ENCODE measurements at regions not wholly inside any gene's neighbourhood (a gene's known extent, or its start where the extent isn't known, plus 50 kb on each side); places are given as distances from the start of the nearest gene placed in this dataset.

DNA sequence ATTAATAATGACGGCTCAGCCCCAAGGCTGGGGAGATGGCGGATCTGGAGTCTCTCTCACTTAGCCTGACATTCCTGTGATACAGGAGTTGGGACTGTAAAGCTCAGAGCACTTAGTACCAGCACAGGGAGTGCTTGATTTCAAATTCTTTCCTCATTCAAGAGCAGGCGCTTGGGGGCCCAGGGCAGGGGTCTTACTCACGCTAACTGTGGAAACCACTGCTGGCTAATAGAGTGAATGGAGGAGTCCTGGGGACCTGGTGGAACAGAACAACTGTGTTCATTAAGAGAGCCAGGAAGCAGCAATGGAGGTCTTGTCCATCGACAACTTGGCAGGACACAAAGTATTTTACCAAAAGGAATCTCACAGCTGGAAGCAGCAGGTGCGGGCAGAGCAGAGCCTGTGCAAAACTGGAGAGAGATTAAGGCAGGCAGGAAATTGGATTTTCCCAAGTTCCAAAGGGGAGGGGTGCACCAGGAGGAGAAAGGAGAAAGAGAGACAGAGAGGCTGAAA lies 358.9 kb downstream of the TNS1 start:
- H3K27ac ChIP-seq (ENCODE audit: low read length) = no peak overlapping the region
- WGBS (ENCODE audit: insufficient coverage, low lambda C conversion rate) = 63% methylated on average over 1 of the region's 6 CpGs
- DNase-seq = no peak

DNA sequence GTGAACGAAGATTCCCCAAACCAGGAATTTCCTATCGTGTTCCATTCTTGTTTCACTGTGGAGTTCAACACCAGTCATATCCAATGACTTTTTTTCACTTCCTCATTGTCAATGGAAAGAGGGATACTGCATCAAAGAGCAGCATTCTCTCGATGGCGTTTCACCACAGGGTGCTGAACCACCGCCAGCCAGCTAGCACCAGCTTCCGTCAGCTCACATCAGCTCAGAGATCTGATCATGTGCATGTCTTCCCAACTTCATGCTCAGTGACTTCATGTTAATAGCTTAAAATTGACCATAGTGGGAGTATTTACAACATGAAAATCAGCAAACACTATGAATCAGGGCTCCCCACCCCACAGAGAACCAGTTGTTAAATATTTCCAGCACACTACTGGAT lies 359.9 kb downstream of the TNS1 start:
- H3K4me1 ChIP-seq (ENCODE audit: control insufficient read depth, insufficient read depth, low read length) = no peaks in the 10 kb centered on the region
- no peaks in the 10 kb centered on the region for H3K9me3 ChIP-seq (ENCODE audit: control insufficient read depth, low read depth, low read length)
- DNase-seq = no peak
- H3K4me3 ChIP-seq (ENCODE audit: low read length) = no peak overlapping the region
- H3K36me3 ChIP-seq (ENCODE audit: control insufficient read depth, insufficient read depth, low read length) = no peaks in the 10 kb centered on the region
- WGBS (ENCODE audit: insufficient coverage, low lambda C conversion rate) = 100% methylated on average over 1 of the region's 6 CpGs
- peaks cover 2% of the 10 kb centered on the region for H3K27me3 ChIP-seq (ENCODE audit: control insufficient read depth, insufficient read depth, low read length)
- no peak overlapping the region for H3K27ac ChIP-seq (ENCODE audit: low read length)

More for the DNA sequence above, 358.9 kb downstream of the TNS1 start:
- no peak overlapping the region for H3K4me3 ChIP-seq (ENCODE audit: low read length)
- H3K9me3 ChIP-seq (ENCODE audit: control insufficient read depth, low read depth, low read length) = no peaks in the 10 kb centered on the region
- H3K4me1 ChIP-seq (ENCODE audit: control insufficient read depth, insufficient read depth, low read length) = no peaks in the 10 kb centered on the region
- H3K27me3 ChIP-seq (ENCODE audit: control insufficient read depth, insufficient read depth, low read length) = peaks cover 2% of the 10 kb centered on the region
- no peaks in the 10 kb centered on the region for H3K36me3 ChIP-seq (ENCODE audit: control insufficient read depth, insufficient read depth, low read length)

DNA sequence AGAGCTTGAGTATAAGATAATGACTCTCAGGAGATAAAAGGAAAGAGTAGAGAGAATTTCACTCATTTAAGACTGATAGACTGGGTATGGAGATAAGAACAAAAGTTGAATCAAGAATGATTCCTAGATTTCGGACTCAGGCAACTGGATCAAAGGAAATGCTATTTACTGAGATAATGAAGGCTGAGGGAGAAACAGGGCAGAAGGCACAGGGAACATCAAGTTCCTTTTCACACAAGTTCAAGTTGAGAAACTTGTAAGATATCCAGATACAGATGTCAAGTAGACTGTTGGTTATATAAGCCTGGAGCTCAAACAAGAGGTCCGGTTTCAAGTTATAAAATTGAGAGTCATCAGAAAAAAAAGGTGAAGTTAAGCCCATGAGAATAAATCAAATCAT lies 360.8 kb downstream of the TNS1 start:
- no peak overlapping the region for H3K4me3 ChIP-seq (ENCODE audit: low read length)
- H3K36me3 ChIP-seq (ENCODE audit: control insufficient read depth, insufficient read depth, low read length) = no peaks in the 10 kb centered on the region
- DNase-seq = no peak
- 42% methylated on average over 2 of the region's 2 CpGs for WGBS (ENCODE audit: insufficient coverage, low lambda C conversion rate)
- H3K27ac ChIP-seq (ENCODE audit: low read length) = no peak overlapping the region
- H3K27me3 ChIP-seq (ENCODE audit: control insufficient read depth, insufficient read depth, low read length) = peaks cover 2% of the 10 kb centered on the region
- H3K4me1 ChIP-seq (ENCODE audit: control insufficient read depth, insufficient read depth, low read length) = no peaks in the 10 kb centered on the region
- H3K9me3 ChIP-seq (ENCODE audit: control insufficient read depth, low read depth, low read length) = no peaks in the 10 kb centered on the region

DNA sequence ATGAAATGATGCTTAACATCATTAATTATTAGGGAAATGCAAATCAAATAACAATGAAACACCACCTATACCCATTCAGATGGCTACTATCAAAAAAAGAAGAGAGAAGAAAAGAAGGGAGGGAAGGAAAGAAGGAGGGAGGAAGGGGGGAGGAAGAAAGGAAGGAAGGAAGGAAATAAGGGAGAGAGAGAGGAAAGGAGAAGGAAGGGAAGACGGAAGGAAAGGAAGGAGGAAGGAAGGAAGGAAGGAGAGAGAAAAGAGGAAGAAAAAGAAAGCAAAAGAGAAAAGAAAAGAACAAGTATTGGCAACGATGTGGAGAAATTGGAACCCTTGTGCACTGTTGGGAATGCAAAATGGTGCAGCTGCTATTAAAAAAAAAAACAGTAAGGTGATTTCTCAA lies 363.3 kb downstream of the TNS1 start:
- Histone ChIP-seq H3K36me3 (ENCODE audit: control insufficient read depth, insufficient read depth, low read length) (no peaks in the 10 kb centered on the region), H3K27ac (ENCODE audit: low read length) (no peak overlapping the region), H3K4me1 (ENCODE audit: control insufficient read depth, insufficient read depth, low read length) (no peaks in the 10 kb centered on the region), H3K9me3 (ENCODE audit: control insufficient read depth, low read depth, low read length) (no peaks in the 10 kb centered on the region), H3K4me3 (ENCODE audit: low read length) (no peak overlapping the region), H3K27me3 (ENCODE audit: control insufficient read depth, insufficient read depth, low read length) (peaks cover 2% of the 10 kb centered on the region)
- DNase-seq = no peak
- WGBS (ENCODE audit: insufficient coverage, low lambda C conversion rate) = 93% methylated on average over 2 of the region's 2 CpGs

DNA sequence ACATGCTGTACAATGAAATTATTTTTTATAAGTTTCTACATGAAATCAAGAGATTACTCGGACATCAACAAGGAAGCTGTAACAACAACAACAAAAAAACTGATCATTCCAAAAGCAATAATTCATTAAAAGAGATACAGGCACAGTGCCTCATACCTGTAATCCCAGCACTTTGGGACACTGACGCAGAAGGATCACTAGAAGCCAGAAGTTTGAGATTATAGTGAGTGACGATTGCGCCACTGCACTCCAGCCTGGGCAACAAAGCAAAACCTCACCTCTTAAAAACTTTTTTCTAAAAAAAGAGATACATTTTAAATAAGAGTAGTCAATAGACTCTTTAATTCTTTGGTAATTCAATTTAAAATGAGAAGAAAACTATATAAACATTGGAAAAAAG lies 364.3 kb downstream of the TNS1 start:
- no peaks in the 10 kb centered on the region for H3K36me3 ChIP-seq (ENCODE audit: control insufficient read depth, insufficient read depth, low read length)
- H3K27ac ChIP-seq (ENCODE audit: low read length) = no peak overlapping the region
- peaks cover 2% of the 10 kb centered on the region for H3K27me3 ChIP-seq (ENCODE audit: control insufficient read depth, insufficient read depth, low read length)
- 94% methylated on average over 3 of the region's 4 CpGs for WGBS (ENCODE audit: insufficient coverage, low lambda C conversion rate)
- no peak overlapping the region for H3K4me3 ChIP-seq (ENCODE audit: low read length)
- no peak for DNase-seq
- no peaks in the 10 kb centered on the region for H3K4me1 ChIP-seq (ENCODE audit: control insufficient read depth, insufficient read depth, low read length)
- H3K9me3 ChIP-seq (ENCODE audit: control insufficient read depth, low read depth, low read length) = no peaks in the 10 kb centered on the region

DNA sequence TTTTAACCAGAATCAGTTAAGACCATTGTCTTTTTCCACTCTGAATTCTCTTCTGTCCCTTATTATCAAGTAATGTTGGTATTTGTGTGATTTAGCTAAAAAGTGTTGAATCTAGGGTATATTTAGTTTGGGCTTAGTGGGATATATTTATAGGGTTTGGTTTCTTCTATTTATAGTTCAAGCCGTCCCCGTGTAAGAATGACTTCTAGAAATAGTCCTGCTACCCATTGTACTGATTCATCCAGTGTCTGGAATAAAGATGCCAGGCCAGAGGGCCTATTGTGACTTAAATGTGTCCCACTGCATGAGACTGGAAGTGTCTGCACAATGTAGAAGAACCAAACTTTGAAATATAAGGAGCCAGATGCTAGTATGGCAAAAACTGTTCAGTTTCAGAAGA lies 364.8 kb downstream of the TNS1 start:
- Histone ChIP-seq H3K27ac (ENCODE audit: low read length) (no peak overlapping the region), H3K4me1 (ENCODE audit: control insufficient read depth, insufficient read depth, low read length) (no peaks in the 10 kb centered on the region), H3K36me3 (ENCODE audit: control insufficient read depth, insufficient read depth, low read length) (no peaks in the 10 kb centered on the region), H3K9me3 (ENCODE audit: control insufficient read depth, low read depth, low read length) (no peaks in the 10 kb centered on the region), H3K4me3 (ENCODE audit: low read length) (no peak overlapping the region), H3K27me3 (ENCODE audit: control insufficient read depth, insufficient read depth, low read length) (peaks cover 3% of the 10 kb centered on the region)
- WGBS (ENCODE audit: insufficient coverage, low lambda C conversion rate) = no CpG with 5 or more reads among the region's 2 CpGs
- no peak for DNase-seq

DNA sequence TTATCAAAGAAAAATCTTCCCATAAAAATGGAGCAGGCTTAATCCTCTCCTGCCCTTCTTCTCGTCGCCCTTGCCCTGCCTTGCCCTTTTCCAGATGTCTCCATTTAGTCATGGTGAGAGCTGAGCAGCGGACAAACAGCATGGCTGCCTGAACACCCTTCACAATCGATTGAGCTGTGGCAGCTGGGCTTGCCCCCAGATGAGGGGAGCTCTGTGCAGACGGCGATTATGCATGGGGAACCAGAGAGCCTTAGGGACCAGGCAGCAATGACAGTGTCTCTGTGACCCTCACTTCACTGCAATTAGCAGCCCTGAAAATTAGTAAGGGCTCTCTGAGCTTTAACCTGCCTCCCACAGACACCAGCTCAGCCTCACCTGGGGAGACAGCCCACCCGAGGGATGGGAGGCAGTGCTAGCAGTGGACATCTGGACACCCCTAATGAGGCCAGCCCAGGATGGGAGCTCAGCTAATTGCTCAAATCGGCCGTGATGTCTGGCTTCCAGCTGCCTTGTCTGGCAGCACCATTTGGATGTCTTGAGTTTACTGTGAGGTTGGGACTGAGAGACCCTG lies 365.7 kb downstream of the TNS1 start:
- peaks cover 4% of the 10 kb centered on the region for H3K27me3 ChIP-seq (ENCODE audit: control insufficient read depth, insufficient read depth, low read length)
- no peaks in the 10 kb centered on the region for H3K4me1 ChIP-seq (ENCODE audit: control insufficient read depth, insufficient read depth, low read length)
- H3K9me3 ChIP-seq (ENCODE audit: control insufficient read depth, low read depth, low read length) = no peaks in the 10 kb centered on the region
- no peaks in the 10 kb centered on the region for H3K36me3 ChIP-seq (ENCODE audit: control insufficient read depth, insufficient read depth, low read length)
- no peak overlapping the region for H3K27ac ChIP-seq (ENCODE audit: low read length)
- 90% methylated on average over 2 of the region's 9 CpGs for WGBS (ENCODE audit: insufficient coverage, low lambda C conversion rate)
- no peak overlapping the region for H3K4me3 ChIP-seq (ENCODE audit: low read length)
- DNase-seq = no peak

DNA sequence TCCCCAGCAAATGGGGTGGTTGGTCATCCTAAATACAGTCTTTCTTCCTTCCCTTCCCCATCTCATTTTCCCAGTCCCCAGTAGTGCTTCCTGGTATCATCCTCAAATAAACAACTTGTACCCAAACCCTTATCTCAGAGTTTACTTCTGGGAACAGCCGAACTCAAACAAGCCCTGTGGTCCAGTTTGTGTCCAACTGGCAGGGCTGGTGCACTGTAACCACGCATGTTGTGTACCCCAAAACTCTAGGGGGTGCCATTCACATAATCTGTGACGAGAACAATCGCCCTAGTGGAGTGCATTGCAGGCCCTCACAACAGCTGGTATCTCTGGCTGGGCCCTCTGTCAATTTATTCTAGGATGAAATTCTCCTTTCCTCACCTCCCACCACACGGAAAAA lies 366.2 kb downstream of the TNS1 start:
- DNase-seq = no peak
- Histone ChIP-seq H3K9me3 (ENCODE audit: control insufficient read depth, low read depth, low read length) (no peaks in the 10 kb centered on the region), H3K4me1 (ENCODE audit: control insufficient read depth, insufficient read depth, low read length) (no peaks in the 10 kb centered on the region), H3K27ac (ENCODE audit: low read length) (no peak overlapping the region), H3K27me3 (ENCODE audit: control insufficient read depth, insufficient read depth, low read length) (peaks cover 2% of the 10 kb centered on the region), H3K36me3 (ENCODE audit: control insufficient read depth, insufficient read depth, low read length) (no peaks in the 10 kb centered on the region), H3K4me3 (ENCODE audit: low read length) (no peak overlapping the region)
- WGBS (ENCODE audit: insufficient coverage, low lambda C conversion rate) = no CpG with 5 or more reads among the region's 5 CpGs

DNA sequence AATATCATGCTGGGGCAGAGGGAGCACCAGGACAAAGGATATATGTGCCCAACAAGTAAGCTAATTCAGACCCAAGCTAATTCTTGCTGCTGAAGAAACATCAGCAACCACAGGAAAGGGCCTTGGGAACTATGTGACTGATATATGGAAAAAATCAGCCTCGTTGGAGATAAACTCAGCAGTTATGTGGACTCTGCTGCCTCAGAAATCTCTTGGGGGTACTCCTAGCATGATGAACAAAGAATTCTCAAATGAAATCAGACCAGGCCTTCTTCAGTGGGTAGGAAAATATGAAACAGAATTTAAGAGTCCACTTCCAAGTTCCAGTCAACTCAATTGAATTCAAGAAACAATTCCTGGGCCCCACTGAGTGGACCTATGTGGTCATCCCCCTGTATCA lies 367.9 kb downstream of the TNS1 start:
- H3K36me3 ChIP-seq (ENCODE audit: control insufficient read depth, insufficient read depth, low read length) = no peaks in the 10 kb centered on the region
- H3K27ac ChIP-seq (ENCODE audit: low read length) = no peak overlapping the region
- H3K27me3 ChIP-seq (ENCODE audit: control insufficient read depth, insufficient read depth, low read length) = peaks cover 6% of the 10 kb centered on the region
- no peak for DNase-seq
- WGBS (ENCODE audit: insufficient coverage, low lambda C conversion rate) = no CpG with 5 or more reads among the region's 1 CpG
- no peak overlapping the region for H3K4me3 ChIP-seq (ENCODE audit: low read length)
- H3K4me1 ChIP-seq (ENCODE audit: control insufficient read depth, insufficient read depth, low read length) = no peaks in the 10 kb centered on the region
- no peaks in the 10 kb centered on the region for H3K9me3 ChIP-seq (ENCODE audit: control insufficient read depth, low read depth, low read length)

DNA sequence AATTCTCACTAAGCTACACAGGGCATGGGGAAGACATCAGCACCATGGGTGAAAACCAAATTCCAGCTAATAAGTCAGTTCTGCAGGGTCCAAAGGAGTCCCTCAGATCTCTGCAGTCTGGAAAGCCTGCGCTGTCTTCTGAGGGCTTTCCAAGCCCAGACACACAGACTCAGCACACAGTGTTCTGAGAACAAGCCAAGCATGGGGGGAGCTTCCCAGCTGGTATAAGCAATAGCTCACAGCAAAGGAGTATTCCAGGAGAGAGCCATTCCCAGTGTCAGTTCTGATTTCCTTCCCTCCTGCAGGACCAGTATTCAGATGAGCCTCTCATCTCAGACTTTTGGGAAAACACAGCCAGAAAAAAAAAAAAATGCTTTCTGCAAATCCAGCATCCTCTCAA lies 370.8 kb downstream of the TNS1 start:
- no peak for DNase-seq
- no peak overlapping the region for H3K27ac ChIP-seq (ENCODE audit: low read length)

DNA sequence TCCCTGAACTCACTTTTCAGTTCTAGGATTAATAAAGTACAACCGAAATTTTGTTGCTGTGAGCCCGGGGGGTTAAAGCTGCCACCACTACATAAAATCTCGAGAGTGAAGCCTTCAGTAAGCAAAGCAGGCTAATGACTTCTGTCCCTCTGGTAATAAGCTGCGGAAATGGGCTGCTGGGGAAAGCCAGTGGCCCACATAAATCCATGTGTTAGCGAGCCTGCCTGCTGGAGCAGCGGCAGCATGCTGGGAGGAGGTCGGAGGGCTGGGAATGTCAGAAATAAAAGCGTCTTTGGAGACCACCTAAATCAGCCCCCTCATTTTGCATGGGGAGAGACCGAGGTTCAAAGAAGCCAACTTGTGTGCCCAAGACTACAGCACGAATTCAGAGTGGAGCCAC lies 371.7 kb downstream of the TNS1 start:
- Histone ChIP-seq H3K27me3 (ENCODE audit: control insufficient read depth, insufficient read depth, low read length) (peaks cover 6% of the 10 kb centered on the region), H3K4me3 (ENCODE audit: low read length) (no peak overlapping the region), H3K36me3 (ENCODE audit: control insufficient read depth, insufficient read depth, low read length) (no peaks in the 10 kb centered on the region), H3K27ac (ENCODE audit: low read length) (no peak overlapping the region), H3K4me1 (ENCODE audit: control insufficient read depth, insufficient read depth, low read length) (no peaks in the 10 kb centered on the region), H3K9me3 (ENCODE audit: control insufficient read depth, low read depth, low read length) (no peaks in the 10 kb centered on the region)
- no CpG with 5 or more reads among the region's 10 CpGs for WGBS (ENCODE audit: insufficient coverage, low lambda C conversion rate)
- no peak for DNase-seq

More for the DNA sequence above, 370.8 kb downstream of the TNS1 start:
- no CpG with 5 or more reads among the region's 1 CpG for WGBS (ENCODE audit: insufficient coverage, low lambda C conversion rate)
- Histone ChIP-seq H3K27me3 (ENCODE audit: control insufficient read depth, insufficient read depth, low read length) (peaks cover 6% of the 10 kb centered on the region), H3K36me3 (ENCODE audit: control insufficient read depth, insufficient read depth, low read length) (no peaks in the 10 kb centered on the region), H3K4me1 (ENCODE audit: control insufficient read depth, insufficient read depth, low read length) (no peaks in the 10 kb centered on the region), H3K9me3 (ENCODE audit: control insufficient read depth, low read depth, low read length) (no peaks in the 10 kb centered on the region), H3K4me3 (ENCODE audit: low read length) (no peak overlapping the region)

Data from large intestine (tissue), 3 donors.